DND-41 (cell line): ENCODE measurements at regions not wholly inside any gene's neighbourhood (a gene's known extent, or its start where the extent isn't known, plus 50 kb on each side); places are given as distances from the start of the nearest gene placed in this dataset.
"Not testable (repeated sequence)": the region's sequence is repeated elsewhere in the genome, so short reads cannot be mapped to it uniquely, and the experiment has no call there.

Experiments
- CTCF ChIP-seq: IDR thresholded peaks from 2 replicates; pipeline ENCODE4 v1.5.1; 2012; ENCODE audit warnings: borderline replicate concordance, low read length, moderate library complexity, mild to moderate bottlenecking; ENCODE audit not compliant: poor library complexity, severe bottlenecking; ENCODE audit errors: extremely low read depth
- EZH2 ChIP-seq: IDR thresholded peaks from 3 replicates; pipeline ENCODE4 v1.6.1; 2012; ENCODE audit warnings: borderline replicate concordance, low read depth, mild to moderate bottlenecking, moderate library complexity, low read length, inconsistent platforms; ENCODE audit not compliant: severe bottlenecking

- not testable (repeated sequence) for TF ChIP-seq CTCF, EZH2
Measured at GRCh38 chr13:83101574-83102247, 780.6 kb downstream of the SLITRK1 start.
